ENCODE measurements at regions not wholly inside any gene's neighbourhood (a gene's known extent, or its start where the extent isn't known, plus 50 kb on each side); places are given as distances from the start of the nearest gene placed in this dataset.

DNA sequence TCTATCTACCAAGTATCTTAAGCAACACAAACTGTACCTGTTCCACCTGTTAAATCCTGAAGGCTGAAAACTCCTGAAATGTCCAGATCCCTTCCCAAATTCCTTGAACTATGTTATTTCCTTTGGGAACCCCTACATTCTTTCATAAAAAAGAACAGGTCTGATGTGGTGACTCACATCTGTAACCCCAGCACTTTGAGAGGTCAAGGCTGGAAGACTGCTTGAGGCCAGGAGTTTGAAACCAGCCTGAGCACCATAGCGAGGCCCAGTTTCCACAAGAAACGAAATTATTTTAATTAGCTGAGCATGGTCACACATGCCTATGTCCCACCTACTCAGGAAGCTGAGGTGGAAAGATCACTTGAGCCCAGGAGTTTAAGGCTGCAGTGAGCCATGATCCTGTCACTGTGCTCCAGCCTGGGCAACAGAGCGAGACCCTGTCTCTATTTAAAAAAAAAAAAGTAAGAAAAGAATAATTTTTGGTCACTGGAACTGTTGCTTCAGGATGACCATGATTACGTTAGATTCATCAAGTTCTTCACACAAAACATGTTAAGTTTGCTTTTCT is 84.3 kb downstream of the PHLDA1 start (continued):
- TF ChIP-seq, protein P1, sequence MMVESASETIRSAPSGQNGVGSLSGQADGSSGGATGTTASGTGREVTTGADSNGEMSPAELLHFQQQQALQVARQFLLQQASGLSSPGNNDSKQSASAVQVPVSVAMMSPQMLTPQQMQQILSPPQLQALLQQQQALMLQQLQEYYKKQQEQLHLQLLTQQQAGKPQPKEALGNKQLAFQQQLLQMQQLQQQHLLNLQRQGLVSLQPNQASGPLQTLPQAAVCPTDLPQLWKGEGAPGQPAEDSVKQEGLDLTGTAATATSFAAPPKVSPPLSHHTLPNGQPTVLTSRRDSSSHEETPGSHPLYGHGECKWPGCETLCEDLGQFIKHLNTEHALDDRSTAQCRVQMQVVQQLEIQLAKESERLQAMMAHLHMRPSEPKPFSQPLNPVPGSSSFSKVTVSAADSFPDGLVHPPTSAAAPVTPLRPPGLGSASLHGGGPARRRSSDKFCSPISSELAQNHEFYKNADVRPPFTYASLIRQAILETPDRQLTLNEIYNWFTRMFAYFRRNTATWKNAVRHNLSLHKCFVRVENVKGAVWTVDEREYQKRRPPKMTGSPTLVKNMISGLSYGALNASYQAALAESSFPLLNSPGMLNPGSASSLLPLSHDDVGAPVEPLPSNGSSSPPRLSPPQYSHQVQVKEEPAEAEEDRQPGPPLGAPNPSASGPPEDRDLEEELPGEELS (CRISPR knock-in tag; IDR thresholded peaks at IDR 0.05; ENCODE audit: borderline replicate concordance): no peak

DNA sequence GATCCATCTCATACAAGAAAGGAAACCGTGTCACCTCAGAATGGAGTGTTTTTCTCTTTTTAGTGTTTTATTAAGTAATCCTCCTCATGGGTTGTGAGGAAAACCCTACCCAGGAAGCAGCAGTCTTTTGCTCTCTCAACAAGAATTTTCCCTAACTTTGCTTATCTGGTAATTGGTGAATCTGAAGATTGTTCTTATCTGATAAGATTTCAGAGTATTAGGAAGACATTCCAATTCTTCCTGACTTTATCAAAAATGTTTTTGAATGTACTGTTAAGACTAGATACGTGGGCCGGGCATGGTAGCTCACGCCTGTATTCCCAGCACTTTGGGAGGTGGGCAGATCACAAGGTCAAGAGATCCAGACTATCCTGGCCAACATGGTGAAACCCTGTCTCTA is 86.0 kb downstream of the PHLDA1 start:
- in situ Hi-C loops (cut with MboI) (no loop called here), intact Hi-C loops (cut with micrococcal nuclease) (no loop called here)
- Histone ChIP-seq H3K9ac (ENCODE audit: insufficient read depth in 1 of 2, low read depth in 2 of 2, low read length in 2 of 2) (0 out of 4 replicates have a peak overlapping the region, but pooled peaks of 1 of the 2 experiments have one; percentile 56), H4K20me1 (replicated peaks; ENCODE audit: control insufficient read depth, insufficient read depth, low read length) (no peaks in the 10 kb centered on the region), H2AFZ (ENCODE audit: low read depth, low read length) (peak overlapping the region; percentile 89; the same call in 1 of the 2 replicates), H3K4me2 (ENCODE audit: insufficient read depth, low read length) (no peak overlapping the region), H3K79me2 (ENCODE audit: control insufficient read depth, insufficient read depth, low read length) (no peaks in the 10 kb centered on the region), H3K4me1 (replicated peaks in 1 of 2; ENCODE audit: control insufficient read depth in 2 of 2, insufficient read depth in 2 of 2, low read length in 2 of 2) (peaks cover 0 to 21% of the 10 kb centered on the region in 2 experiments; a peak in 2 of 5 replicates), H3K4me3 (no peak overlapping the region), H3K27ac (ENCODE audit: extremely low read depth, low read depth, low read length) (peak overlapping the region; percentile 90; the same call in 2 of the 3 replicates), H3K9me1 (ENCODE audit: control insufficient read depth, insufficient read depth, low read length) (no peaks in the 10 kb centered on the region), H3K9me3 (replicated peaks; ENCODE audit: control insufficient read depth, insufficient read depth, low read depth, low read length) (no peaks in the 10 kb centered on the region), H3K27me3 (ENCODE audit: control insufficient read depth in 2 of 2, insufficient read depth in 2 of 2, low read length in 2 of 2) (no peaks in the 10 kb centered on the region), H3K36me3 (ENCODE audit: control insufficient read depth, insufficient read depth, low read length) (no peaks in the 10 kb centered on the region)
- BruUV-seq (replicated peaks): no TSS peak
- DNase-seq (ENCODE audit: extremely low read depth in 1 of 4, low spot score in 3 of 4): no peak
- FAIRE-seq: no peak
- ChIA-PET POLR2A (interaction anchor here (0.7 to 1.5 kb wide), 2 partner anchors 10 to 15 kb away, joined by 3 read pairs; no protein-coding TSS in a partner anchor), CTCF (ENCODE audit: low intra/inter-chr PET ratio) (no interaction called here)
- ATAC-seq: no peak
- WGBS (ENCODE audit: insufficient coverage, low coverage, missing lambda C conversion rate): 75% methylated on average over 4 of the region's 4 CpGs
- TF ChIP-seq ZNF253 (CRISPR knock-in tag; conservative IDR thresholded peaks at IDR 0.05) (no peak), ZNF224 (CRISPR knock-in tag; IDR thresholded peaks at IDR 0.05) (no peak), EP300 (IDR thresholded peaks at IDR 0.05; ENCODE audit: low read length) (no peak), SP2 (IDR thresholded peaks at IDR 0.05; ENCODE audit: extremely low read depth, low read depth, low read length, poor library complexity, severe bottlenecking) (no peak), TEAD1 (CRISPR knock-in tag; IDR thresholded peaks at IDR 0.05) (no peak)
- TF ChIP-seq, protein P2, sequence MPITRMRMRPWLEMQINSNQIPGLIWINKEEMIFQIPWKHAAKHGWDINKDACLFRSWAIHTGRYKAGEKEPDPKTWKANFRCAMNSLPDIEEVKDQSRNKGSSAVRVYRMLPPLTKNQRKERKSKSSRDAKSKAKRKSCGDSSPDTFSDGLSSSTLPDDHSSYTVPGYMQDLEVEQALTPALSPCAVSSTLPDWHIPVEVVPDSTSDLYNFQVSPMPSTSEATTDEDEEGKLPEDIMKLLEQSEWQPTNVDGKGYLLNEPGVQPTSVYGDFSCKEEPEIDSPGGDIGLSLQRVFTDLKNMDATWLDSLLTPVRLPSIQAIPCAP (CRISPR knock-in tag; IDR thresholded peaks at IDR 0.05; ENCODE audit: borderline replicate concordance): no peak
- TF ChIP-seq, protein P3, sequence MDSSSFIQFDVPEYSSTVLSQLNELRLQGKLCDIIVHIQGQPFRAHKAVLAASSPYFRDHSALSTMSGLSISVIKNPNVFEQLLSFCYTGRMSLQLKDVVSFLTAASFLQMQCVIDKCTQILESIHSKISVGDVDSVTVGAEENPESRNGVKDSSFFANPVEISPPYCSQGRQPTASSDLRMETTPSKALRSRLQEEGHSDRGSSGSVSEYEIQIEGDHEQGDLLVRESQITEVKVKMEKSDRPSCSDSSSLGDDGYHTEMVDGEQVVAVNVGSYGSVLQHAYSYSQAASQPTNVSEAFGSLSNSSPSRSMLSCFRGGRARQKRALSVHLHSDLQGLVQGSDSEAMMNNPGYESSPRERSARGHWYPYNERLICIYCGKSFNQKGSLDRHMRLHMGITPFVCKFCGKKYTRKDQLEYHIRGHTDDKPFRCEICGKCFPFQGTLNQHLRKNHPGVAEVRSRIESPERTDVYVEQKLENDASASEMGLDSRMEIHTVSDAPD (CRISPR knock-in tag; IDR thresholded peaks at IDR 0.05): no peak
- TF ChIP-seq, protein P4, sequence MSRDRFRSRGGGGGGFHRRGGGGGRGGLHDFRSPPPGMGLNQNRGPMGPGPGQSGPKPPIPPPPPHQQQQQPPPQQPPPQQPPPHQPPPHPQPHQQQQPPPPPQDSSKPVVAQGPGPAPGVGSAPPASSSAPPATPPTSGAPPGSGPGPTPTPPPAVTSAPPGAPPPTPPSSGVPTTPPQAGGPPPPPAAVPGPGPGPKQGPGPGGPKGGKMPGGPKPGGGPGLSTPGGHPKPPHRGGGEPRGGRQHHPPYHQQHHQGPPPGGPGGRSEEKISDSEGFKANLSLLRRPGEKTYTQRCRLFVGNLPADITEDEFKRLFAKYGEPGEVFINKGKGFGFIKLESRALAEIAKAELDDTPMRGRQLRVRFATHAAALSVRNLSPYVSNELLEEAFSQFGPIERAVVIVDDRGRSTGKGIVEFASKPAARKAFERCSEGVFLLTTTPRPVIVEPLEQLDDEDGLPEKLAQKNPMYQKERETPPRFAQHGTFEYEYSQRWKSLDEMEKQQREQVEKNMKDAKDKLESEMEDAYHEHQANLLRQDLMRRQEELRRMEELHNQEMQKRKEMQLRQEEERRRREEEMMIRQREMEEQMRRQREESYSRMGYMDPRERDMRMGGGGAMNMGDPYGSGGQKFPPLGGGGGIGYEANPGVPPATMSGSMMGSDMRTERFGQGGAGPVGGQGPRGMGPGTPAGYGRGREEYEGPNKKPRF (IDR thresholded peaks at IDR 0.05; ENCODE audit: low read depth, low read length): no peak
